Fibroblast of skin of scalp (primary cell): ENCODE measurements at regions not wholly inside any gene's neighbourhood (a gene's known extent, or its start where the extent isn't known, plus 50 kb on each side); places are given as distances from the start of the nearest gene placed in this dataset.
A peak's percentile ranks its signal among the peaks of the same experiment; 100 is the strongest.
"Not testable (repeated sequence)": the region's sequence is repeated elsewhere in the genome, so short reads cannot be mapped to it uniquely, and the experiment has no call there.

ENCODE experiments used
- DNase-seq: peaks from one replicate; pipeline ENCODE4 v3.0.0-alpha.2; 2013

- no peak for DNase-seq
These were observed 667.6 kb downstream of the STK39 start for GRCh38 chr2:167579826-167580225.

DNA sequence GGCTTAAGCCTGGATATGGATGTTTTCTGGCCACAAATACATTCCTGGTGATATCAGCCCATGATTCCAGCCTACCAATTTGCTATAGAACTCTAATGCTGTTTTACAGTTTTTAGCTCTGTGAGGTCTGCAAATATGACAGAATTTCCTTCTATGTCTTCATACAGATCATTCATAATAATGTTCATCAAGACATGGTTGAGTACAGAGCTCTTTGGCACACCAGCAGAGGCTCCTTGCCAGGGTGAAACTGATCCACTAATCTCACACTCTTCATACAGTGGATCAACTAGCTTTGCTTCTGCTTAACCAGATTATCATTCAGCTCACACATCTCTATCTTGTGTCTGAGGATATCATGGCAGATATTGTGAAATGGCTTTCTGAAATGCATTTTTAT is 672.1 kb downstream of the STK39 start:
- DNase-seq = no peak

DNA sequence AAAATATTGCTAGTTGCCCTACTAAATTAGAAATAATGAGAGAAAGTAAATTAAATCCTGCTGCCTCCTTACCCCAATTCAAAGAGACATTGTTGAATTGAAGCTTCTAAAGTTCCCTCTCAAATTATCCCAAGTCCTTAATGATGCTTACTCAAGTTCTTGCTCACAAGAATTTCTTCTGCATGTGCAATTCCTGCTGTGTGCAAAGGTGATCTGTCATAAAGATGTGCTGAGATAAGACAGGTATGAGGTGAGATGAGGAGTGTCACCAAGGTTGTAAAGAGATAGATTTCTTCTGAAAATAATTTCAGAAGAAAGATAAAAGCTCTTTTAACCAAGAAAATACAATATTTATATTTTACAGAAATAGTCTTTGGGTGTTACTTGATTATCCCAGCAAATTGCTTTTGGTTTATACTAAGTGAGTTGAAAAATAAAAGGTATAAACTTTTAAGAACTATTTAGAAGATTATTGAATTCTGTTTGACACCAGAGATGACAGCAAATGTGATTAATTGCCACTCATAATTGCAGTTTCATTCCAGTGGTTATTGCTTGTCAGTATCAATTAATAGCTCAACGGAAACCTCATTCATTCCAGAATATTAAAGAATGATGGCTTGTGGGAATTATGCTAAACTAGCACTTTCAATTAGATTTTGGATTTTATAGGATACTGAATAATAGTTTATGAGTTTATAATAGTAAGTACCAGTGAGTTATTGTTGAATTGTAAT is 674.3 kb downstream of the STK39 start:
- no peak for DNase-seq

GRCh38 chr2:167570370-167570769 is 677.0 kb downstream of the STK39 start:
- DNase-seq = no peak

GRCh38 chr2:167563885-167564619 is 675.8 kb downstream of the XIRP2 start:
- DNase-seq = not testable (repeated sequence)

GRCh38 chr2:167558272-167558991 is 670.2 kb downstream of the XIRP2 start:
- DNase-seq = not testable (repeated sequence)

DNA sequence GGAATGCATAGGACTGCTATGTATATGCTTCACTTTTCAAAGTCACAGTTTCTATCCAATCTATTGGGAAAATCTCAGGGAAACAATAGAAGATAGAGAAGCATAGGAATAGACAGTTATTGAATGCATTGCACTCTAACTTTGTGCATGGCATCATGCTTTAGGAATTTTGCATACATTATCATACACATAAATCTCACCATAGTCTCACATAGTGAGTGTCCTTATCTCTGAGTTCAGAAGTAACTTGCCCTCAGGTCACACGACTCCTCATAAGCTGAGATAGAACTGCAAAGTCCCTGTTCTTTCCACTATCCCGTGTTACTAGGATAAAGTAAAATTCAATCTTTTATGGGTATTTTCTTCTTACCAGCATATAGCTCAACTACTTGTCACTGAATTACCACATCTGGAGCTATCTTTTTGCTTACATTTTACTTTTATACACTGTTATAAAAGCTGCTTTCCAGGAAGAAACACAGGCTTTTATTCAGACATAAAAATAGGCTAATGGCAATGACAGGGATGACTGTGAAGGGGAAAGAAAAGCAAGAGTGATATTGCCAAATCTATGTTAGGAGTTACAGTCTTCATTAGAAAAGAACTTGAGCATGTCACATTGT is 666.9 kb downstream of the XIRP2 start:
- DNase-seq = no peak

- DNase-seq = no peak
These were observed 665.4 kb downstream of the XIRP2 start for GRCh38 chr2:167553635-167554034.

GRCh38 chr2:167551416-167551815 is 663.1 kb downstream of the XIRP2 start:
- no peak for DNase-seq

DNA sequence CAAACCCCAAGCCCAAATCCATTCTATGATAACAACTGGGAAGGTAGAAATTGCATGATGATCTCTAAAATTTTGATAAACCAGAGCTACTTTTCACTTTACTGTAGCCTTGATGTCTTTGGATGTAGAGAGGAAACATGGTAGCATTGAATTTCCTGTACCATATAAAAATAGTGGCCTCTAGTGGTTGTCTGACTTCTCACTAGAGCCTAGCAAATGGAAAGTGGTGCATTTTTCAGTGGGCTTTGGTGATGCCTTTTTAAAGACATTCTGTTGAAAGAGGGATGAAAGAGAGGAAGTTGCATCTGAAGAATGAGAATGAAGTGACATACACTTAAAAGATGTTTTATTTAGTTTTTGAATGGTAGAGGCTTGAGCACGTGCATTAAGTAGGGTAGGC is 662.2 kb downstream of the XIRP2 start:
- peak; percentile 2 for DNase-seq

GRCh38 chr2:167548396-167548795 is 660.1 kb downstream of the XIRP2 start:
- DNase-seq = no peak

- DNase-seq = no peak
These were observed 656.3 kb downstream of the XIRP2 start for GRCh38 chr2:167544602-167545001.

- DNase-seq = no peak
These were observed 655.4 kb downstream of the XIRP2 start for GRCh38 chr2:167543721-167544120.

GRCh38 chr2:167537743-167538142 is 649.5 kb downstream of the XIRP2 start:
- DNase-seq = no peak

GRCh38 chr2:167534443-167534842 is 646.2 kb downstream of the XIRP2 start:
- no peak for DNase-seq

DNA sequence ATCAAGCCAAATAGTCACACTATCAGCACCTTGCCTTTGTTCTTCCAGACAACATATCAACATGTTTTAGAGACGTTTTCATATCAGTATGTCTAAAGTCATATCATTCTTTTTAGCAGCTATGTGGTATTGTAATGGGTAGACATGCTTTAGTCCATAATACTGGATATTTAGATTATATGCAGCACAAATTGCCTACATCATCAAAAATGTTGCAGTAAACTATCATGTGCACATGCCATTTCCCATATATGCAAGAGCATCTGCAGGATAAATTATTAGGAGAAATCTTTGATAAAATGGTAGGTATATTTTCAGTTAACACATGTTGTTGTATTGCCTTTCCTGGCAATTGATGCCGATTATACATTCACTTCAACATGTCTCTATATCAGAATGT is 636.5 kb downstream of the XIRP2 start:
- no peak for DNase-seq

- DNase-seq = no peak
These were observed 621.9 kb downstream of the XIRP2 start for GRCh38 chr2:167510071-167510759.

DNA sequence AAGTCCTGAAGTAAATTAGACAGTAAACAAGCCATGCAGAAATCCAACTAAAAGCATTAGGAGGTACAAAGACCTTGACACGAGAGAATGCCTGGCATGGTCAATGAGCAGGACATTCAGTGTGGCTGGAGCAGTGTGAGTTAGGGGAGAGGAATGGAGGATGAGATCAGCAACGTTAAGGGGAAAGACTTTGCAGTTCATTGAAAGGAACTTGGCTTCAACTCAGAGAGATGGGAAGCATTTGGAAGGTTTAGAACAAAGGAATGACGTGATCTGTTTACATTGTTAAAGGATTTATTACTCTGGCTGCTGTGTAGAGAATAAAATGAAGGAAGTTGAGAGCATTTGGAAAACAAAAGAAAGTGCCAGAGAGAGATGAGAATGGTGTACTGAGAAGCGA is 621.3 kb downstream of the XIRP2 start:
- DNase-seq = peak; percentile 55

GRCh38 chr2:167508709-167509108 is 620.4 kb downstream of the XIRP2 start:
- DNase-seq = no peak

DNA sequence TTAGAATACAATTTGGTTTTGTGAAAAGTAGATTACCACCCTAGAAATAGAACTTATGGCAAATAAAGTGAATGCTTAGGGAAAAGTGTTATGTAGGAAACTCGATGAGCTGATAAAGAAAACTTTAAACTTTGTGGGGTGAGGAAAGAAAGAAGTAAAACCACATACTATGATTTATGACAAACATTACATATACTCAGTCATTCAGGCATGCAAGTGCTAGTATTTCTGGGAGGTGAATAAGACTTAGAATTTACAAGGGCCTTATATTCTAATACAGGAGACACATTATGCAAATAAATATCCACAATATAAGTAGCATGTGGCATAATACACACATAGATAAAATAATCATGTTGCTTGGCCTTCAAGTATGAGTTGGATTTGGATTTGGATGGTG is 618.1 kb downstream of the XIRP2 start:
- DNase-seq = peak; percentile 0

GRCh38 chr2:167504695-167505094 is 616.4 kb downstream of the XIRP2 start:
- DNase-seq = no peak

- DNase-seq = no peak
These were observed 615.8 kb downstream of the XIRP2 start for GRCh38 chr2:167504061-167504460.
